ENCODE measurements at regions not wholly inside any gene's neighbourhood (a gene's known extent, or its start where the extent isn't known, plus 50 kb on each side); places are given as distances from the start of the nearest gene placed in this dataset.

- no peak overlapping the region for H3K9ac ChIP-seq (ENCODE audit: low read length)
- WGBS (ENCODE audit: insufficient coverage): no CpG with 5 or more reads among the region's 3 CpGs
These were observed 380.8 kb downstream of the CXXC4 start for GRCh38 chr4:104113850-104114249.

GRCh38 chr4:104099141-104099540 is 379.4 kb upstream of the TACR3 start:
- Histone ChIP-seq H3K27ac (ENCODE audit: low read length in 2 of 2) (no peak overlapping the region), H3K36me3 (replicated peaks in 1 of 2; ENCODE audit: control extremely low read depth in 1 of 2, control insufficient read depth in 1 of 2, extremely low read depth in 1 of 2, insufficient read depth in 2 of 2, low read length in 1 of 2) (no peaks in the 10 kb centered on the region), H3K9ac (ENCODE audit: low read length) (no peak overlapping the region), H3K9me3 (ENCODE audit: control extremely low read depth in 1 of 3, control insufficient read depth in 2 of 3, insufficient read depth in 1 of 3, low read length in 2 of 3) (peaks cover 3 to 9% (median 8%) of the 10 kb centered on the region in 3 donors), H3K79me2 (ENCODE audit: control insufficient read depth, insufficient read depth, low read length) (no peaks in the 10 kb centered on the region), H3K27me3 (replicated peaks in 1 of 4; ENCODE audit: control extremely low read depth in 1 of 4, control insufficient read depth in 3 of 4, insufficient read depth in 4 of 4, low read length in 3 of 4) (no peaks in the 10 kb centered on the region), H3K4me2 (replicated peaks; ENCODE audit: low read depth, low read length, poor library complexity, severe bottlenecking) (no peak overlapping the region), H3K4me3 (ENCODE audit: control extremely low read depth in 1 of 5, extremely low read depth in 1 of 5, insufficient read depth in 1 of 5, low read depth in 2 of 5, low read length in 4 of 5) (no peak overlapping the region), H3K4me1 (ENCODE audit: control insufficient read depth in 2 of 2, insufficient read depth in 2 of 2, low read length in 2 of 2) (no peaks in the 10 kb centered on the region), H4K20me1 (ENCODE audit: control insufficient read depth, insufficient read depth, low read length, poor library complexity, severe bottlenecking) (no peaks in the 10 kb centered on the region), H2AFZ (ENCODE audit: insufficient read depth, low read depth, low read length, poor library complexity, severe bottlenecking) (no peak overlapping the region)
- ChIA-PET POLR2A (no interaction called here), CTCF (no interaction called here)
- intact Hi-C loops (cut with micrococcal nuclease): no loop called here
- TF ChIP-seq CTCF (IDR thresholded peaks at IDR 0.05) (no peak), EZH2 (IDR thresholded peaks at IDR 0.05; ENCODE audit: borderline replicate concordance, insufficient read depth, low read depth, low read length, poor library complexity, severe bottlenecking) (no peak)
- H3K9me3 Mint-ChIP-seq (ENCODE audit: insufficient read depth): peaks cover 16% of the 10 kb centered on the region
- H3K4me1 Mint-ChIP-seq: no peaks in the 10 kb centered on the region
- no peak overlapping the region for H3K27ac Mint-ChIP-seq
- H3K4me3 Mint-ChIP-seq: no peak overlapping the region
- DNase-seq (no peak), ATAC-seq (ENCODE audit: low read depth) (no peak)
- no peaks in the 10 kb centered on the region for H3K27me3 Mint-ChIP-seq

More at GRCh38 chr4:104113850-104114249, 380.8 kb downstream of the CXXC4 start:
- intact Hi-C loops (cut with micrococcal nuclease): no loop called here
- H3K27me3 ChIP-seq (replicated peaks in 1 of 4; ENCODE audit: control extremely low read depth in 1 of 4, control insufficient read depth in 3 of 4, insufficient read depth in 4 of 4, low read length in 3 of 4): no peaks in the 10 kb centered on the region
- H3K9me3 Mint-ChIP-seq (ENCODE audit: insufficient read depth): peaks cover 3% of the 10 kb centered on the region
- no peaks in the 10 kb centered on the region for H3K79me2 ChIP-seq (ENCODE audit: control insufficient read depth, insufficient read depth, low read length)
- H4K20me1 ChIP-seq (ENCODE audit: control insufficient read depth, insufficient read depth, low read length, poor library complexity, severe bottlenecking): no peaks in the 10 kb centered on the region
- H3K27ac ChIP-seq (ENCODE audit: low read length in 2 of 2): no peak overlapping the region
- no peak overlapping the region for H3K4me2 ChIP-seq (replicated peaks; ENCODE audit: low read depth, low read length, poor library complexity, severe bottlenecking)
- ATAC-seq (ENCODE audit: low read depth) (no peak), DNase-seq (no peak)
- H3K4me1 Mint-ChIP-seq: no peaks in the 10 kb centered on the region
- no peaks in the 10 kb centered on the region for H3K36me3 ChIP-seq (replicated peaks in 1 of 2; ENCODE audit: control extremely low read depth in 1 of 2, control insufficient read depth in 1 of 2, extremely low read depth in 1 of 2, insufficient read depth in 2 of 2, low read length in 1 of 2)
- H3K4me3 ChIP-seq (ENCODE audit: control extremely low read depth in 1 of 5, extremely low read depth in 1 of 5, insufficient read depth in 1 of 5, low read depth in 2 of 5, low read length in 4 of 5): no peak overlapping the region
- no peaks in the 10 kb centered on the region for H3K4me1 ChIP-seq (ENCODE audit: control insufficient read depth in 2 of 2, insufficient read depth in 2 of 2, low read length in 2 of 2)
- TF ChIP-seq EZH2 (IDR thresholded peaks at IDR 0.05; ENCODE audit: borderline replicate concordance, insufficient read depth, low read depth, low read length, poor library complexity, severe bottlenecking) (no peak), CTCF (IDR thresholded peaks at IDR 0.05) (no peak)
- peaks cover 0 to 3% (median 0%) of the 10 kb centered on the region in 3 donors for H3K9me3 ChIP-seq (ENCODE audit: control extremely low read depth in 1 of 3, control insufficient read depth in 2 of 3, insufficient read depth in 1 of 3, low read length in 2 of 3)
- H3K4me3 Mint-ChIP-seq: no peak overlapping the region
- CTCF ChIA-PET: no interaction called here
- POLR2A ChIA-PET: no interaction called here
- no peak overlapping the region for H3K27ac Mint-ChIP-seq
- H2AFZ ChIP-seq (ENCODE audit: insufficient read depth, low read depth, low read length, poor library complexity, severe bottlenecking): no peak overlapping the region
- H3K27me3 Mint-ChIP-seq: no peaks in the 10 kb centered on the region

Data from B cell (primary cell).